ENCODE measurements at regions not wholly inside any gene's neighbourhood (a gene's known extent, or its start where the extent isn't known, plus 50 kb on each side); places are given as distances from the start of the nearest gene placed in this dataset.
"Not testable (repeated sequence)": the region's sequence is repeated elsewhere in the genome, so short reads cannot be mapped to it uniquely, and the experiment has no call there.

- DNase-seq, result no peak
These were observed 54.5 kb downstream of the IRX5 start for GRCh38 chr16:54985156-54985555.

GRCh38 chr16:54985668-54986067 is 55.0 kb downstream of the IRX5 start:
- DNase-seq, result no peak

- DNase-seq, result no peak
These were observed 55.7 kb downstream of the IRX5 start for GRCh38 chr16:54986409-54986808.

GRCh38 chr16:54987081-54987480 is 56.4 kb downstream of the IRX5 start:
- no peak for DNase-seq

GRCh38 chr16:54991525-54991924 is 60.9 kb downstream of the IRX5 start:
- no peak for DNase-seq

GRCh38 chr16:54991946-54992345 is 61.3 kb downstream of the IRX5 start:
- not testable (repeated sequence) for DNase-seq

GRCh38 chr16:54993106-54993895 is 62.6 kb downstream of the IRX5 start:
- no peak for DNase-seq

GRCh38 chr16:54996186-54996585 is 65.5 kb downstream of the IRX5 start:
- no peak for DNase-seq

DNA sequence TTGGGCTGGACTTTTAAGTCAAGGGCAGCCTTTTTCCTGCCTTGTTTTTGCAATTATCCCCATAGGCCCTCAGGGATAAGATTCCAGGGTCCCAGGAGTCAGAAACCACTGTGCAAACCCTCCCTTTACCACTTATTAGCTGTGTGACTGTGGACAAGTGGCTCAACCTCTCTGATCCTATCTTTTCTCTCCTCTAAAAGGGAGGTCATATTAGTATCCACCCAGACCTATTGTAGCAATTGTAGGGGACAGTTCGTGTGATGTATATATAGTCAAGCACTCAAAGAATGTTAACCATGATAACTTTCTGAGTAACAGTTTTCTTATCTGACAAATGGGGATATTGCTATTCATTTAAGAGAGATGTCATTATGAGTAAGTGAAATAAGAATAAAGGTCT is 68.2 kb downstream of the IRX5 start:
- DNase-seq, result no peak

- no peak for DNase-seq
These were observed 68.8 kb downstream of the IRX5 start for GRCh38 chr16:54999481-54999880.

- no peak for DNase-seq
These were observed 69.9 kb downstream of the IRX5 start for GRCh38 chr16:55000595-55000994.

GRCh38 chr16:55001931-55002330 is 71.3 kb downstream of the IRX5 start:
- no peak for DNase-seq

GRCh38 chr16:55002419-55002818 is 71.8 kb downstream of the IRX5 start:
- no peak for DNase-seq

- no peak for DNase-seq
These were observed 72.6 kb downstream of the IRX5 start for GRCh38 chr16:55003306-55003705.

DNA sequence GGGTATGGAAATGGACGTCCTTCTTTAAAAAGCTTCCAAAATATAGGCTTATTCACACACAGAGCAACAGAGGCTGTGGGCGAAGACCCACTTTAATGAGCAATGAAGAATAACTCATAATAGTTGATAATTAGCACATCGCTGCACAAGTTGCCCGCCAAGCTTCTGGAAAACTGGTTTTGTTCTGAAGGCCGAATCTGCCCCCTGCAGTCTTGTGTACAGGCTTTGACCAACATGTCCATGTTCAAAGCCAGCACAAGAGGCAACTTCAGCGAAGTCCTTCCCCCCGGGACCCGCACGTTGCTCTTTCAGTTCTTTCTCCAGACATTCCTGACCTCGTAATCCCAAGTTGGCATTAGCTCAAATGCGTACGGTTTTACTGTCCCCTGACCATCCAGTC is 73.3 kb downstream of the IRX5 start:
- no peak for DNase-seq

DNA sequence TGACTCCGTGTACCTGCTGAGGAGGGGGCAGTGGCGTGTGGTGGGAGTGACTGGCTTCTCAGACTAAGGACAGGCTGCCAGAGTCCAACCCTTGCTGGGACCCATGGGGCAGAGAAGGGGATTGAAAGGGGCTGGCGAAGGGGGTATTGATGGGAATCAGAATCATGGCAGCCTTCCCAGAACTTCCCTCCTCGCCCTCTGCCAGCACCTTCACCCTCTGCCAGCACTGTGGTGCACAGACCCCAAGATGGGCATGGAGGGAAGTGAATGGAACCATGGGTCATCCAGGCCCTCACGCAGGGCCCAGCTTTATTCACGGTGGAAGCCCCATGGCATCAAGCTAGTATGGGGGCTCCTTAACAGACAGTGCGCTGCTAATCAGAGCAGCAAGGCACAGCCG is 76.8 kb downstream of the IRX5 start:
- no peak for DNase-seq

GRCh38 chr16:55008836-55009510 is 78.3 kb downstream of the IRX5 start:
- DNase-seq, result no peak

- DNase-seq, result no peak
These were observed 78.9 kb downstream of the IRX5 start for GRCh38 chr16:55009581-55009980.

DNA sequence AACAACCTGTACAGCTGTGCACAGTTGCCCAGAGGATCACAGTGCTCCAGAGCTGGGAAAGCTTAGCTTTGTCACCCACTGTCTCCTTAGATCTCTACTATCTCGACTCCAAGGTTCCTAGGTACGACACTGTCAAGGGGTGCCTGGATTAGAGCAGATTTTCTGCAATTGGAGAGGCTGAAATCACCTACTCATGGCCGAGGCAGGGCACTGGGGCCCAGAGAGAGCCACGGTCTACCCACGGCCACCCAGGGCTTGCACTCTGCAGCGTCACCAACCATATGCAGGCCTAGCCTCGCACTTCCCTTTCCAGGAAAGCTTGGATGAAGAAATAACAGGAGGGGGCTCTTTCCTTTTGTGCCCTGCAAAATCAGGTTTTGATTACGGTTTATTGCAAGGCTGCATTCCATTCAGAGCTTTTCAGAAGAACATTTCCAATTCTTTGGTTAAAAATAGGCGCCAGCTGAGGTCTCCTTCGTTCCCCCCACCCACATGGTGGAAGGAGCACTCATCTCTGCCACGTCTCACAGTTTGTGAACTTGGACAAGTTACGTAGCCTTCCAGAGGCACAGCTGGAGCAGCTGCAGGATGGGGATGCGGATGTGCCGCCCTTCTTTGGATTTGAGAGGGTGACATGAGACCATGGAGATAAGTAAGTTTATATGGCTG is 80.0 kb downstream of the IRX5 start:
- no peak for DNase-seq

DNA sequence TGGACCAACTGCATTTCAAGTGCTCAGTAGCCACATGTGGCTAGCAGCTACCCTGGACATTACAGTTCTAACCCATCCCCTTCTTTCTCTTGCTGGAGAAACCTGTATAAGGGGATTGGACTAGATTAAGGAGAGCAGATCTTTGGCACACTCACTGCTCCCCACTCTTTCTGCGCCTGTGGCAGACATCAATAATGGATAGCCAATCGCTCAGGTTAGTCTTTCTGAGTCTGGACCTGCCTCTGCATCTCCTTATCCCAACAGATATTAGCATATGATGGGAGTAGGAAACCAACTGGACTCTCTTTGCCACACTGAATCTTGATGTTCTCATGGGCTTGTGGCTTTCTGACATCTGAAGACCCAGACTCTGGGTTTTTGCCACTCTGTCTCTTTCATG is 81.7 kb downstream of the IRX5 start:
- DNase-seq, result no peak

DNA sequence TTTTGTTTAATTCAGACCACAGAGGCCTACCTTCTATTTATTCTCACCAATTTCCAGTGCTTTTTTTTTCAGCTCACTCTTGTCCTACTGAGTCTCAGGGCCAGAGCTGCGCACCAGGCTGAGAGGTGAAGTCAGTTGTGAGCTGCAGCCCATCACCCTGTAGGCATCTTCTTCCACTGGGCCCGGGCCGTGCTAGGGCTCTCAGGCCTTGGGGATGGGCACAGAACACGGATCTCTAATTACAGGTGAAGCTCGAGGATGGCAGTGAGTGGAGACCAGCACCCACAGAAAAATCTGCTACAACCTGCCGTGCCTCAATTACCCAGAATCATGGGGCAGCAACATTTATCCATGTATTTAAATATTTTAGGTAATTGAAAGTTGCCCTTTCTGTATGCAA is 82.1 kb downstream of the IRX5 start:
- no peak for DNase-seq

DNA sequence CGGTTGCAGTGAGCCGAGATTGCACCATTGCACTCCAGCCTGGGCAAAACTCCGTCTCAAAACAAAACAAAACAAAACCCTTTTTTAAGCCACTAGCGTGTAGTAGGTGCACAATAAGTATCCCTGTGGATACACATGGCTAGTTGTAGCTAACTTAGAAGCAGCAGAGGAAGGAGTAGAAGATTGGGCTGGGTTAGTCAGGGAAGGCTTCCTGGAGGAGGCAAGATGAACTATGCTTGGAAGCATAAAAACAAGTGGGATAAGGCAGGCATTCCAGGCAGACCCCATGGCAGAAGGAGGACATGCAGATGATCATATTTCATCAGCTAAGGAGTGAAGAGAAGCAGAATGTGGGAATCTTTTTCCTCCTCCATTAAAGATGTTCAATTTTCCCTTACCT is 83.4 kb downstream of the IRX5 start:
- no peak for DNase-seq

GRCh38 chr16:55015181-55015913 is 84.7 kb downstream of the IRX5 start:
- DNase-seq, result no peak
